Uterus (tissue), 2 donors: ENCODE measurements at regions not wholly inside any gene's neighbourhood (a gene's known extent, or its start where the extent isn't known, plus 50 kb on each side); places are given as distances from the start of the nearest gene placed in this dataset.

ENCODE experiments used
- POLR2A ChIP-seq, 2 donors: fragments of 450-650 bp; IDR thresholded peaks; one replicate each; pipeline ENCODE4 v1.6.1; 2016; ENCODE audit warnings: antibody characterized with exemption in 2 of 2, mild to moderate bottlenecking in 1 of 2, moderate library complexity in 1 of 2
- TF ChIP-seq, protein P1 (sequence below), 4 experiments: fragments of 200-600 bp in 2 of 4; fragments of 450-650 bp in 2 of 4; sonication (generic) in 2 of 4; IDR thresholded peaks; one replicate each; pipeline ENCODE4 v1.5.1; 2016 to 2019; ENCODE audit warnings: antibody characterized with exemption in 4 of 4, mild to moderate bottlenecking in 2 of 4, moderate library complexity in 1 of 4

DNA sequence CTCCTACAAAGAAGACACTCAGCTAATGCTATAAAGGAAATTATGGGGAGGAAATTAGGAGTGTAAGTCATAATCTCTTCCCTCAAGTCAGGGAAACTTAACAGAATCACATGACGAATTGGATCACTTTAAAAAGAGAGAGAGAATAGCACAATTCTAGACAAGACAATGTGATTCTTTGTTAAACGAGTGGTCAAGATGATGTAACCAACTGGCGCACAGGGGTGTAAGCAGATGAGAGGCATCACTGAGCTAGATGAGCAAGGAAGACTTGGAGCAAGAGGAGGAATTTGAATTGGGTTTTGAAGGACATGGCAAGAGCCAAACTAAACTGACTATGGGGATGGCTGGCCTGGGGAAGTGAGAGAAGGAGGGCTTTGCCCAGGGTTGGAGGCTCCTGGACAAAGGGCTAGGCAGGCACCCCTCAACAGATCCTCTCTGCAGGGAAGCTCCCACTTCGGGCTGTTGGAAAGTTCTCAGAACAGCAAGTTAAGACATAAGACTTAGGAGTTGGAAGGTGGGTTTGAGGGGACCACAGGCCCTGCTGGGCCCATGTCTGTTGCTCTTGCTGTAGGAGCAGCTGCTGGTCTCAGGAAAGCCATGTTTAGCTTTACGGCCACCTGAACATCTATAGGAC, 123.9 kb upstream of the GRIK3 start:
- no peak for TF ChIP-seq POLR2A (IDR thresholded peaks at IDR 0.05)
- TF ChIP-seq, protein P1, sequence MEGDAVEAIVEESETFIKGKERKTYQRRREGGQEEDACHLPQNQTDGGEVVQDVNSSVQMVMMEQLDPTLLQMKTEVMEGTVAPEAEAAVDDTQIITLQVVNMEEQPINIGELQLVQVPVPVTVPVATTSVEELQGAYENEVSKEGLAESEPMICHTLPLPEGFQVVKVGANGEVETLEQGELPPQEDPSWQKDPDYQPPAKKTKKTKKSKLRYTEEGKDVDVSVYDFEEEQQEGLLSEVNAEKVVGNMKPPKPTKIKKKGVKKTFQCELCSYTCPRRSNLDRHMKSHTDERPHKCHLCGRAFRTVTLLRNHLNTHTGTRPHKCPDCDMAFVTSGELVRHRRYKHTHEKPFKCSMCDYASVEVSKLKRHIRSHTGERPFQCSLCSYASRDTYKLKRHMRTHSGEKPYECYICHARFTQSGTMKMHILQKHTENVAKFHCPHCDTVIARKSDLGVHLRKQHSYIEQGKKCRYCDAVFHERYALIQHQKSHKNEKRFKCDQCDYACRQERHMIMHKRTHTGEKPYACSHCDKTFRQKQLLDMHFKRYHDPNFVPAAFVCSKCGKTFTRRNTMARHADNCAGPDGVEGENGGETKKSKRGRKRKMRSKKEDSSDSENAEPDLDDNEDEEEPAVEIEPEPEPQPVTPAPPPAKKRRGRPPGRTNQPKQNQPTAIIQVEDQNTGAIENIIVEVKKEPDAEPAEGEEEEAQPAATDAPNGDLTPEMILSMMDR (IDR thresholded peaks at IDR 0.05), result no peak
